HepG2 (cell line): ENCODE measurements at regions not wholly inside any gene's neighbourhood (a gene's known extent, or its start where the extent isn't known, plus 50 kb on each side); places are given as distances from the start of the nearest gene placed in this dataset.

ENCODE experiments used
- ATAC-seq: fragments of 200-7000 bp; cut with Tn5 transposase; 3 replicates; pipeline ENCODE4 v1.9.1; 2020; ENCODE audit warnings: mild to moderate bottlenecking, moderate library complexity
- BruUV-seq: library from RNA; stranded (reverse); fragments of 400-500 nt; replicated peaks from 2 replicates; lab custom pipeline; 2021; lab: Mats Ljungman, UMichigan
- CTCF ChIA-PET: fragments of 300-600 bp; formaldehyde crosslinking; extraction: SDS; loops from one replicate; lab custom pipeline; 2021; ENCODE audit warnings: low total read pairs, inconsistent platforms, low intra/inter-chr PET ratio; lab: Yijun Ruan, JAX
- POLR2A ChIA-PET: fragments of 350-600 bp; sonication (Branson Sonifier 250); formaldehyde crosslinking; loops from one replicate; lab custom pipeline; 2020; ENCODE audit warnings: antibody characterized with exemption, inconsistent platforms; lab: Yijun Ruan, JAX
- DNase-seq: peaks from one replicate; pipeline ENCODE4 v3.0.0-alpha.2; 2015; ENCODE audit warnings: low spot score
- FAIRE-seq: peaks from 3 replicates; lab custom pipeline; 2011; peaks lifted over from hg19 to GRCh38; lab: Jason Lieb, UNC
- H2AFZ ChIP-seq: one replicate; pipeline ENCODE4 v1.6.1; 2011; ENCODE audit warnings: low read length, inconsistent platforms
- H3K27ac ChIP-seq: fragments of 300-600 bp; 3 replicates; pipeline ENCODE4 v1.8.0; 2011; ENCODE audit warnings: mixed run types, mild to moderate bottlenecking, mixed read lengths, low read length, inconsistent platforms; ENCODE audit not compliant: insufficient read depth; ENCODE audit errors: extremely low read length
- H3K27me3 ChIP-seq, 2 experiments: fragments of 200-600 bp in 1 of 2; 2 replicates in 1 of 2; 3 replicates in 1 of 2; pipeline versions ENCODE4 v1.6.0 to v1.8.0; 2011; ENCODE audit warnings: low read length in 2 of 2, mild to moderate bottlenecking in 2 of 2, moderate library complexity in 2 of 2, inconsistent platforms in 1 of 2; ENCODE audit not compliant: insufficient read depth in 2 of 2, control insufficient read depth in 1 of 2
- H3K36me3 ChIP-seq, 2 experiments: fragments of 200-600 bp in 1 of 2; replicated peaks in 1 of 2; 2 replicates in 1 of 2; 3 replicates in 1 of 2; pipeline versions ENCODE4 v1.5.1 to v1.8.0; 2011; ENCODE audit warnings: low read length in 2 of 2, inconsistent platforms in 1 of 2; ENCODE audit not compliant: insufficient read depth in 2 of 2, control insufficient read depth in 1 of 2
- H3K4me1 ChIP-seq: 2 replicates; pipeline ENCODE4 v1.5.1; 2012; ENCODE audit warnings: low read length, inconsistent platforms; ENCODE audit not compliant: insufficient read depth
- H3K4me2 ChIP-seq: 2 replicates; pipeline ENCODE4 v1.6.0; 2011; ENCODE audit warnings: low read depth, low read length, inconsistent platforms
- H3K4me3 ChIP-seq, 3 experiments: fragments of 200-600 bp in 1 of 3; sonication (generic), shearing (Covaris generic) in 1 of 3; replicated peaks in 1 of 3; 2 replicates each; pipeline ENCODE4 v1.5.1; 2011 to 2016; ENCODE audit warnings: low read length in 3 of 3, inconsistent platforms in 2 of 3, low read depth in 2 of 3, mild to moderate bottlenecking in 2 of 3, control low read depth in 1 of 3, mixed read lengths in 1 of 3; ENCODE audit not compliant: insufficient read depth in 1 of 3
- H3K79me2 ChIP-seq: one replicate; pipeline ENCODE4 v1.6.1; 2011; ENCODE audit warnings: low read length, inconsistent platforms; ENCODE audit not compliant: insufficient read depth
- H3K9ac ChIP-seq: 2 replicates; pipeline ENCODE4 v1.6.0; 2011; ENCODE audit warnings: mild to moderate bottlenecking, low read depth, low read length, inconsistent platforms; ENCODE audit not compliant: insufficient read depth
- H3K9me3 ChIP-seq: 2 replicates; pipeline ENCODE4 v1.5.1; 2012; ENCODE audit warnings: mild to moderate bottlenecking, low read length
- H4K20me1 ChIP-seq: 2 replicates; pipeline ENCODE4 v1.6.0; 2011; ENCODE audit warnings: inconsistent platforms, mild to moderate bottlenecking, low read length, moderate library complexity; ENCODE audit not compliant: insufficient read depth
- CHD4 ChIP-seq: fragments of 200-600 bp; sonication (generic); IDR thresholded peaks from 2 replicates; pipeline ENCODE4 v1.7.0; 2017; ENCODE audit warnings: mild to moderate bottlenecking, low read length, borderline replicate concordance
- GZF1 ChIP-seq: sonication (generic); formaldehyde crosslinking; IDR thresholded peaks from 2 replicates; pipeline ENCODE4 v1.5.1; 2020; ENCODE audit warnings: mild to moderate bottlenecking, missing genetic modification reagents
- IKZF1 ChIP-seq: fragments of 450-650 bp; IDR thresholded peaks from 2 replicates; pipeline ENCODE4 v1.7.1; 2016
- MXD3 ChIP-seq: IDR thresholded peaks from 2 replicates; pipeline ENCODE4 v1.6.1; 2016; ENCODE audit warnings: mild to moderate bottlenecking, missing biosample characterization, missing genetic modification reagents
- NFIC ChIP-seq: IDR thresholded peaks from 2 replicates; pipeline ENCODE4 v1.6.1; 2012; ENCODE audit warnings: mild to moderate bottlenecking, low read length, inconsistent platforms
- NRL ChIP-seq: sonication (generic); formaldehyde crosslinking; IDR thresholded peaks from 2 replicates; pipeline ENCODE4 v1.5.0; 2020; ENCODE audit warnings: missing genetic modification reagents, mild to moderate bottlenecking, moderate library complexity, borderline replicate concordance
- PLSCR1 ChIP-seq: sonication (generic); formaldehyde crosslinking; IDR thresholded peaks from 2 replicates; pipeline ENCODE4 v1.5.0; 2020; ENCODE audit warnings: missing genetic modification reagents, mild to moderate bottlenecking, borderline replicate concordance
- PPARG ChIP-seq: conservative IDR thresholded peaks from 2 replicates; pipeline ENCODE4 v1.6.1; 2016; ENCODE audit warnings: missing biosample characterization, missing genetic modification reagents
- RFX5 ChIP-seq: IDR thresholded peaks from 2 replicates; pipeline ENCODE4 v1.6.1; 2011; ENCODE audit warnings: low read depth, low read length, improper control_type of control experiment
- THAP11 ChIP-seq: IDR thresholded peaks from 2 replicates; pipeline ENCODE4 v1.6.1; 2016; ENCODE audit warnings: missing biosample characterization, missing genetic modification reagents
- THYN1 ChIP-seq: sonication (generic); formaldehyde crosslinking; IDR thresholded peaks from 2 replicates; pipeline ENCODE4 v1.8.1; 2023; ENCODE audit warnings: low read depth, mild to moderate bottlenecking, moderate library complexity, missing genetic modification reagents, borderline replicate concordance
- TRIM22 ChIP-seq: fragments of 450-650 bp; IDR thresholded peaks from 2 replicates; pipeline ENCODE4 v1.6.1; 2017
- ZC3H4 ChIP-seq: sonication (generic); formaldehyde crosslinking; IDR thresholded peaks from 2 replicates; pipeline ENCODE4 v1.4.0; 2020; ENCODE audit warnings: missing genetic modification reagents, borderline replicate concordance
- ZFP36 ChIP-seq: fragments of 150-350 bp; IDR thresholded peaks from 2 replicates; pipeline ENCODE4 v1.6.1; 2018; ENCODE audit warnings: borderline replicate concordance, low read length, low read depth; ENCODE audit not compliant: partially characterized antibody
- ZFYVE20 ChIP-seq: sonication (generic); formaldehyde crosslinking; IDR thresholded peaks from 2 replicates; pipeline ENCODE4 v1.8.0; 2023; ENCODE audit warnings: low read depth, mild to moderate bottlenecking, moderate library complexity, missing genetic modification reagents, borderline replicate concordance
- ZMYM2 ChIP-seq: sonication (generic); formaldehyde crosslinking; IDR thresholded peaks from 2 replicates; pipeline ENCODE4 v1.8.0; 2022; ENCODE audit warnings: mild to moderate bottlenecking, missing genetic modification reagents
- ZNF282 ChIP-seq: fragments of 450-650 bp; IDR thresholded peaks from 2 replicates; pipeline ENCODE4 v1.6.1; 2018; ENCODE audit not compliant: partially characterized antibody
- ZNF670 ChIP-seq: sonication (generic); formaldehyde crosslinking; IDR thresholded peaks from 2 replicates; pipeline ENCODE4 v1.8.0; 2022; ENCODE audit warnings: mild to moderate bottlenecking, missing genetic modification reagents, borderline replicate concordance
- WGBS: methylation state at CpG from one replicate; pipeline ENCODE4 v1.1.6; 2017; ENCODE audit warnings: low lambda C conversion rate; 5-methylcytosine and 5-hydroxymethylcytosine counted together
- in situ Hi-C: cut with HindIII; loops from 2 replicates; pipeline ENCODE4 v1.10.0; 2017; ENCODE audit warnings: low pct_unique_long_range_greater_than_20kb; ENCODE audit not compliant: extremely low pct_ligation_motif_present
- intact Hi-C: fragments of 100-400 bp; cut with micrococcal nuclease; formaldehyde crosslinking; loops from one replicate; pipeline ENCODE4 v1.10.0; 2022; ENCODE audit not compliant: unreplicated experiment

- ChIA-PET POLR2A (no interaction called here), CTCF (no interaction called here)
- Histone ChIP-seq H3K9ac (no peak overlapping the region), H3K27me3 (no peaks in the 10 kb centered on the region; a peak in 1 of 5 replicates), H4K20me1 (no peaks in the 10 kb centered on the region), H2AFZ (no peak overlapping the region), H3K4me1 (no peaks in the 10 kb centered on the region), H3K9me3 (no peaks in the 10 kb centered on the region), H3K4me3 (no peak overlapping the region), H3K79me2 (no peaks in the 10 kb centered on the region), H3K27ac (no peak overlapping the region), H3K4me2 (no peak overlapping the region), H3K36me3 (no peaks in the 10 kb centered on the region)
- TF ChIP-seq MXD3 (no peak), TRIM22 (no peak), ZNF670 (CRISPR knock-in tag) (no peak), ZFP36 (no peak), IKZF1 (no peak), NRL (CRISPR knock-in tag) (no peak), PLSCR1 (CRISPR knock-in tag) (no peak), RFX5 (no peak), PPARG (CRISPR knock-in tag) (no peak), GZF1 (no peak), ZNF282 (no peak), ZC3H4 (CRISPR knock-in tag) (no peak), ZFYVE20 (CRISPR knock-in tag) (no peak), CHD4 (no peak), THAP11 (no peak), ZMYM2 (no peak), THYN1 (CRISPR knock-in tag) (no peak), NFIC (no peak)
- no peak for ATAC-seq
- FAIRE-seq: no peak
- intact Hi-C loops: no loop called here
- 0% methylated on average over 3 of the region's 3 CpGs for WGBS
- DNase-seq: no peak
- in situ Hi-C loops: no loop called here
- BruUV-seq: no TSS peak
These were observed 803.0 kb upstream of the FAT3 start for GRCh38 chr11:91421641-91422040.
